Ureter (tissue), 1 donor: ENCODE measurements at regions not wholly inside any gene's neighbourhood (a gene's known extent, or its start where the extent isn't known, plus 50 kb on each side); places are given as distances from the start of the nearest gene placed in this dataset.

ENCODE experiments used
- DNase-seq: peaks from one replicate; pipeline ENCODE4 v3.0.0-alpha.2; 2020; ENCODE audit warnings: low spot score
- donor health status: DM: yes; HTN: yes; CAD: no.

DNA sequence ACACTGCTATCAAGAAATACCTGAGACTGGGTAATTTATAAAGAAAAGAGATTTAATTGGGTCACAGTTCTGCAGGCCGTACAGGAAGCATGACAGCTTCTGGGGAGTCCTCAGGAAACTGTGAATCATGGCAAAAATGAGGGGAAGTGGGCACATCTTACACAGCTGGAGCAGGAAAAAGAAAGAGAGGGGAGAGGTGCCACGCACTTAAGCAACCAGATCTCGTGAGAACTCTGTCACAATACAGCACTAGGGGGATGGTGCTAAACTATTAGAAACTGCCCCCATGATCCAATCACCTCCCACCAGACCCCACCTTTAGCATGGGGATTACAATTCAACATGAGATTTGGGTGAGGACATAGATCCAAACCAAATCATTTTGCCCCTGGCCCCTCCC is 105.5 kb upstream of the CPLX2 start:
- no peak for DNase-seq

DNA sequence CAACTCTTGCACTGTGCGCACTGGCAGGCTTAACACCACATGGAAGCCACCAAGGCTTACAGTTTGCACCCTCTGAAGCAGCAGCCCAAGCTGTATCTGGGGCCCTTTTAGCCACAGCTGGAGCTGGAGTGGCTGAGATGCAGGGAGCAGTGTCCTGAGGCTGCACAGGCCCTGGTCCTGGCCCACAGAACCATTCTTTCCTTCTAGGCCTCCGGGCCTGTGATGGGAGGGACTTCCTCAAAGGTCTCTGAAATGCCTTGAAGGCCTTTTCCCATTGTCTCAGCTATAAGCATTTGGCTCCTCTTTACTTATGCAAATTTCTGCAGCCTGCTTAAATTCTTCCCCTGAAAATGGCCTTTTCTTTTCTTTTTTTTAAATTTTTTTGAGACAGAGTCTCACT is 104.4 kb upstream of the CPLX2 start:
- no peak for DNase-seq

DNA sequence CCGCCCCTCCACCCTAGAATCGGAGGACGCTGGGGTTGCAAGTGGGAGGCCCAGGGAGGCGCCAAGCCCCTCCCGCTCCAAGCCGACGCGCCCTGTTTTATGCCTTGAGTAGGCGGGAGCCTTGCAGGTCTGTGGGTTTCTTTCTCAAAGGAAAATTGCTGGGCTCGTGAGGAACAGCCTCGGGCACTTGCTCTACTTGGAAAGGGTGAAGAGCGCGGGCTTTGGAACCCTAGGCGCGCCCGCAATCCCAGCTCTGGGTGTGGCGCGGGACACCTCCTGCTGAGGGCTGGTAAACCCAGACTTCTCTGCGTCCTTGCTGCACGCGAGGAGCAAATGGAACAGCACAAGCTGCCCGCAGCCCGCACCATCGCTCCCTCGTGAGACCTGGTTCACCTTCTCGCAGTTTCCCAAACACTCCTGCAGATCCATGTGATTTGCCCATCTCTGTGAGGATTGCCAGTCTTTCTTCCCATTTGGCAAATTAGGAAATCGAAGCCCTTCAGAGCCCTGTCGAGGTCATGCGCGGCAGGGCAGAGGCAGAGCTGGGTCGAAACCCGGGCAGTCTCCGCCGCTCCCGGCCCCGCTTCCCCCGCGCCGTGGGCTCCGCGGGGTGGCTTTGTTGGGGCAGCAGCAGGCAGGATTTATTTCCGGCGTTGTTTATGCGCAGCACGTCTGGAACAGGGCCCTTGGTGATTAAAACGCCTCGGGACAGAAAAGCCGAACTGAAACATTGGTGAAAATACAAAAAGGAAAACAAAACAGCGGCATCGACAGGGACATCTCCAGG is 98.4 kb upstream of the CPLX2 start:
- no peak for DNase-seq

DNA sequence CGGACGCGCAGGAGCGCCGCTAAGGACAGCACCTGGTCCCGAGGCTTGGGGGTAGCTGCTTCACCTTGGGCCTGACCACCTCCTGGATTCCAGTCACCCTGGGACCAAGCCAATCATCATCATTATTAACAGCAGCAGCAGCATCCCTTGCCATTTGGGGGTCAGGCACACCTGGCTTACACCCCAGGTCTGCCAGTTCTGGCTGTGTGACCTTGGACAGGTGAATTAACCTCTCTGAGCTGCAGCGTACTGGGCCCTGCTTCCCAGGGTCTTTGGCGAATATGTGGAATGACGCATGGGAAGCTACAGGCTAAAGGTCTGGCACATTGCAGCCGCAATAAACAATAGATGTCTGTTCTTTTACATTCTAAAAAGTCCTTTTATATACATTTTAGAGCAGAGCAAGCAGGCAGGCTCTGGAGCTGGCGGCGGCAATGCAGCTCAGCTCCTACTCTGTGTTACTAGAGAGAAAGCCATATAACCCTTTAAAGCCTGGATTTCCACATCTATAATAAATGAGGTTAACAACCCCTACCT is 97.8 kb upstream of the CPLX2 start:
- no peak for DNase-seq

DNA sequence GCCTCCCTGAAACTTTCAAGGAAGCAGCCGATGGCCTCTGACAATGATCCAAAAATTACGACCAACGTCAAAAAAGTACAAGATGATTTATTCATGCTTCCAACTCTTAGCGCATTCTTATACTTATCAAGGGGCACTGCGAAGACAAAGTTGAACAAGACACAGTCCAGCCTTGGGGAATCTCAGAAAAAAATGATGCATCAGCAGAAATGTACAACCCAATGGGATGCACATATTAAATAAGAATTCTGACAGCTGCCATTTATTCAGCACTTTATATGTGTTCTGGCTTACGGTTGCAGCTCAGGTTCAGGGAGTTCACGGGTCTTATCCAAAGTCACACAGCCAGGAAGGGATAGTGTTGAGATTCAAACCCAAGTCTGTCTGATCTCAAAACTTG is 96.0 kb upstream of the CPLX2 start:
- DNase-seq, result no peak

DNA sequence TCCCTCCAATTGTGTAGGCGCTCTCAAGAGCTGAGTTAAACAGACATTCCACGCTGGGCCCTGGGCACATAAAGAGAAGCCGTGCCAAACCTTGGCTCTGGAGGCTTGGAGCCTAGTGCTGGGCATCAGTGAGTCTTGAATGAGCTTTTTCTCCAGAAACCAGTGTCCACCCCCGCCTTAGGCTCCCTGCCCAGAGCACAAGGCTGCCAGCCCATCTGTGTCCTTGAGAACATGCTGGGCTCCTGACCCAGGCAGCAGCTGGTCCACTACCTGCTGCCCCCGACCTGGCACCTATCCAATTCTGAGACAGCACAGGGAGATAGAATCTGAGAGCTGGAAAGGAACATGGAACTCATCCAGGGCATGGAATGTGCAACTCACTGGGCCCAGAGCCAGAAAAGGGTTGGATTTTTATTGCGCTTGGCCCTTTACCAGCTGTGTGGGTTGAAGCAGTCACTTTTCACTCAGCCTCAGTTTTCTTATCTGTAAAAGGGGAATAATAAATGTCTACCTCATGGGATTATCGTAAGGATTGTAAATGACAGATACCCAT is 92.4 kb upstream of the CPLX2 start:
- no peak for DNase-seq

DNA sequence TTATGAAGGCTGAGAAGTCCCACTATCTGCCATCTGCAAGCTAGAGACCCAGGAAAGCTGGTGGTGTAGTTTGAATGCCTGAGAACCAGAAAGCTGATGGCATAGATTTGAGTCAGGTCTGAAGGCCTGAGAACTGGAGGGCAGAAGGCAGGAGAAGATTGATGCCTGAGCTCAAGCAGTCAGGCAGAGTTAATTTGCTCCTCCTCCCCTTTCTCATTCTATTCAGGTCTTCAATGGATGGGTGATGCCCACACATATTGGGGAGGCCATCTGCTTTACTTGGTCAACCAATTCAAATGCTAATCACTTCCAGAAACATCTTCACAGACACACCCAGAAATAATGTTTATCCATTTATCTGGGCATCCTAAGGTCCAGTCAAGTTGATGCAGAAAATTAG is 87.6 kb upstream of the CPLX2 start:
- no peak for DNase-seq

DNA sequence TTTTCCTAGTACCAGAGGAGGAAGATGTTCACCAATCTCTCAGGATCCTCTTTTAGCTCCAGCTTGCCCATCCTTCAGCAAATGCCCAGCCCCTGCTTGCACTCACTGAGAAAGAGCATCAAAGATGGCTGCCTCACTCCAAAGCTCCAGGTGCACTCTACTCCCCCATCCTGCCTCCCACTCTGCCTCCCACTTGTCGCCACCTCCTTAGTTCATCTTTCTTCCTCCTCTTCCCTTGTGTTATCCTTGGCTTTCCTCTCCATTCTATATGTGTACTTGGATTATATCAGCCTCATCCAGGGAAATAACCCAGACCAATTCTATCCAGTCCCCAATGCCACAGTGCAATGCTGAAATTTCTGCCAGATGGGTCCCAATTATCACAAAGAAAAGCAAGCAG is 87.1 kb upstream of the CPLX2 start:
- DNase-seq, result no peak

DNA sequence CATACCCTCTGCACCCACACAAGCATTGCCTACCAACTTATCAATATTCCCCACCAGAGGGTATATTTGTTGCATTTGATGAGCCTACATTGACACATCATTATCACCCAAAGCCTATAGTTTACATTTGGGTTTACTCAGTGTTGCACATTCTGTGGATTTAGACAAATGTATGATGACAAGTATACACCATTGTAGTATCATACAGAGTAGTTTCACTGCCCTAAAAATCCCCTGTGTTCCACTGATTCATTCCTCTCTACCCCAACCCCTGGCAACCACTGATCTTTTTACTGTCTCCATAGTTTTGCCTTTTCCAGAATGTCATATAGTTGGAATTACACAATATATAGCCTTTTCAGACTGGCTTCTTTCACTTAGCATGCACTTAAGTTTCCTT is 85.7 kb upstream of the CPLX2 start:
- no peak for DNase-seq

DNA sequence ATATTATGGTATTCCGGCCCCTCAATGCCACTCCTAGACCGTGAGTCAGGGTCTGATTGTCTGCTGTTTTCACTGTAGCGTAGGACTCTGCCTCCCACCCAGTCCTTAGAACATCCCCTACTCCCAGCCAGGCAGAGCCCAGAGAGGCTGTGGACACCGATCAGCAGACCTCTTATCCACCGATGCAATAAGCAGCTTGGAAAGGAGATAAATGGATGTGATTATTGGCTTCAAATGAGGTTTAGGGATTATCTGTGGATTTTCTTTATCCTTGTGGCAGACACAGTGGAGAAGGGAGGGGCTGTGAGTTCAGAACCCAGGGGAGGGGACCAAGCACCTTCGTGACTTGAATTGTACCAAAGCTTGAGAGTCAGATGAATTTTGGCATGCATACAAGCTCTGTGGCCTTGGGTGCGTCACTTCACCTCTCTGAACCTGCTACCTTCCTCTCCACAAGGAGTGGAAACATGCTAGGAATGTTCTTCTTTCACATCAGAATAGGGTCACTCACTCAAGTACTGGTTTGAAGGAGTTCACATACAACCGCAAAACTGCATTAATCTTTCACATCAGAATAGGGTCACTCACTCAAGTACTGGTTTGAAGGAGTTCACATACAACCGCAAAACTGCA is 83.1 kb upstream of the CPLX2 start:
- no peak for DNase-seq

DNA sequence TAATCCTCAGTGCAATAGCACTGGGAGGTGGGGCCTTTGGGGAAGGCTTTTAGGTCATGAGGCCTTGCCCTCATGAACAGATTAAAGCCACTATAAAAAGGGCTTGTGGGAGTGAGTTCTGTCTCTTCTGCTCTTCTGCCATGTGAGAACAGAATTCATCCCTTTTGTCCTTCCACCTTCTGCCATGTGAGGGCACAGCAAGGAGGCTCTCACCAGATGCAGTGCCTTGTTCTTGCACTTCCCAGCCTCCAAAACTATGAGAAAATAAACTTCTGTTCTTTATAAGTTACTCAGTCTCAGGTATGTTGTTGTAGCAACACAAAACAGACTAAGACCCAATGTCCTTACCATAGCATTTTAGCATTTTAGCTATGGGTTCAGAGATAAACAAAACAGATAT is 81.7 kb upstream of the CPLX2 start:
- DNase-seq, result no peak

DNA sequence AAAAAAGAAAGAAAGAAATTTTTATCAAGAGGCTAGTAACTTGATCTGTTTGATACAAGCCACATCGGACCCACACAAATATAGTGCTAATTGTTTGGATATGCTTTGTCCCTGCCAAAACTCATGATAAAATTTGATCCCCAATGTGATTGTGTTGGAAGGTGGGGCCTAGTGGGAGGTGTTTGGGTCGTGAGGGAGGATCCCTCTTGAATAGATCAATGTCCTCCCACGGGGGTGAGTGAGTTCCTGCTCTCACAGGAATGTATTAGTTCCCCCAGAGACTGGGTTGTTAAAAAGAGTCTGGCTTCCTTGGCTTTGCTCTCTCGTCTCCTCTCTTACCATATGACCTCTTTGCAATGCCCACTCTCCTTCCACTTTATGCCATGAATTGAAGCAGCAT is 80.6 kb upstream of the CPLX2 start:
- DNase-seq, result no peak

DNA sequence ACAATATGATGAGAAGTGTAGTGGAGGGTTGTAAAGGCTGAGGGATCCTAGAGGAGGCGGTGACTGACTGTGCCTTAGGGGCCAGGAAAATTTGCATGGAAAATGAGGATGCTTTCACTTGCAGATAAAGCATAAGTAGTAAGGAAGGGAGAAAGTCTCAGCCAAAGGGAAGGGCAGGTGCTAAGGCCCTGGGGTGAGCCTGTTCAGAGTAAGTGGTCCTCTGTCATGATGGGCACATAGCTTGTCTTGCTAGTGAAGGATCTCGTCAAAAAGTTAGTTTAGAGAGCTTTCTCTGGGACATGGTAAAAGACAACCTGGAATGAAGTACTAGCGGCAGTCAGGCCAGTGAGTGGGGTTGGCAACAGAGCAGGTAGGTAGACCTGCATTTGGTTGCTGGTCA is 75.4 kb upstream of the CPLX2 start:
- DNase-seq, result no peak

DNA sequence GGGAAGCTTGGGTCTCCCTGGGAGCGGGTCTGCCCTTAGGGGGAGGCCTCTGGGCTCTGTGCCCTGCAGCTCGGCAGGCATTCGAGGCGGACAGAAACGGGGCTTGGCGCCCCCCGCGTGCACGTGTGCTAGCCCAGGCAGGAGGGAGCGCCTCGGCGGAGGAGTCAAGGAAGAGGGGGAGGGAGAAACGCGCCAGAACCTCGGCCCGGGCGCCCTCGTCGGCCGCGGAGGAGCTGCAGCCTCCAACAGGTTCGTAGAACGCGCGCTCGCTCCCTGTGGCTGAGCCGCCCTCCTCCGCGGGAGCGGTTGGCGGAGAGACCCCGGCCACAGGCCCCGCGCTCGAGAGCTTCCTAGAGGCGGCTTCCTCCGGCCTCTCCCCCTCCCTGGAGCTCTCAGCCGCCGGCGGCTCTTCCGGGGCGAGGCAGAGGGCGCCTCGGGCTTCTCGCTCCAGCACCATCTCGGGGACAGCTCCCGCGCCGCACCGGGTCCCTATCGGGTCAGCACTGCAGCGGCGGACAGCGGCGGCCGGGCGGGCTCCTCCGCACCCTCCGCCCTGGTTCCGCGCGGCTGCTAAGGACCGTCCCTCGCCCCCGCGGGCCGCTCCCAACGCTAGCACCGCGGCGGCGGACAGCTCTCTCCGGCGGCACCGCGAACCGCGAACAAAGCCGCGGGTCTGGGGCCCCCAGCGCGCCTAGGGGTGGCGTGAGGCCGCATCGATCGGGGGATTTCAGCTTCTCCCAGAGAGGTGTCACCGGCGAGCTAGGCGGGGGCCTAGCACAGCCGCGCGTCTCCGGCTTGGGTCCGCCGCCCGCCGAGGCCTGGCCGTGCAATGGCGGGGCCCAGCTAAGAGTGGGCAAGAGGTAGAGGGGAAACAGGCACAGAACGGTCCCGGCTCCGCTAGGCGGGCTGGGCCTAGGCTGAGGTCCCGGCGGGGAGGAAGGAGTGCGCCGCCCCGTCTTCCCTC is 74.6 kb upstream of the CPLX2 start:
- DNase-seq, result peak; percentile 82

DNA sequence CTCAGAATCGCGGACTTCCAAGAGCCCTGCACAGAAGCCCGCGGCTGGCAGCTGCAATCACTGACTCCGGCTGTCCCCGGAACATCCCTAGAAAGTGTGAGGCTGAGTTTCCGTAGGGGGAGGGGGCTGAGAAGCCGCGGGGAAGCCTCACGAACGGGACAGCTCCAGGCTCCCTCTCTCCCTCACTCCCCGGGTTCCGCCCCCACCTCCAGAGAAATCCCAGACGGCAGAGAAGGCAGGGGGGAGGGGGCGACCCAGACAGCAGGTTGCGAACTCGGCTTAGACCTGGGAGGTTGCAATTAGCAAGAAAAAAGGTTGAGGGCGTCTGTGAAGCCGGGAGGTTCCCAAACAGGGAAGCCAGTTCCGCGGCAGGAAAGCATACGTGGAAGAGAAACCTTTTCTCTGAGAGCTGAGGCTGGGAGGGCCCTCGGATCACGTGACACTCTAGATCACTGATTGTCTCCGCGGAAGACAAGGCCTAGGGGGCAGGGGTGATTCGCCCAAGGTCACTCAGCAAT is 73.8 kb upstream of the CPLX2 start:
- DNase-seq, result no peak

DNA sequence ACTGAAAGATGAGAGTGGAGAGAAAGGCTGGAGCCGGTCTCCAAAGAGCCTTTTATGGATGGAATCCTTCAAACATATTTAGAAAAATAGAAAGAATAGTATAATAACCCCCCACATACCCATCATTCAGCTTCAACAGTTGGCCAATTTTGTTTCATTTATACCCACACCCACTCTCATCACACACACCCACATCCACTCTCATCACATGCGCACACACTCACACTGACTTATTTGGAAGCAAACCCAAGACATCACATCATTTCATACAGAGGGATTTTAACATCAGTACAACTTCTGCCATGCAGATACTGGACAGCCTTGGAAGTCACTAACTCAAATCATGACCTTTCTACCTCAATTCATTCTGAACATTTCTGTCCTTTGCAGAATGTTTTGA is 72.8 kb upstream of the CPLX2 start:
- DNase-seq, result no peak

DNA sequence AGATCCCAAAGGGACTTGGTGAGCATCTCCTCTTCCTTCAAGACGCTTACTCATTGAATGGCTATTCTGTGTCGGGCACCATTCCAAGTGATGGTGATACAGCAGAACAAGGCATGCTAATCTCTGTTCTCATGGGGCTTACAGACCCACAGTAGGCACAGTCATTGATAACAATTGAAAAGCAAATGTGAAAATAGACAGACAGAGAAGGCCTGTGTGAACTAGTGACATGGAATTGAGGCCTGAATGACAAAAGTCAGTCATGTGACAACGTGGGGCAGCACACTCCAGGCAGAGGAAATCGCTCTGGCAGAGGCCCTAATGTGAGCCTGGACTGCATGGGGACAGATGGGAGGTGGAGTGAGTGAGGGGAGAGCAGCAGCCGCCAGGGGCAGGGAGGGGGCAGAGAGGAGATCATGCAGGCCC is 70.7 kb upstream of the CPLX2 start:
- no peak for DNase-seq

DNA sequence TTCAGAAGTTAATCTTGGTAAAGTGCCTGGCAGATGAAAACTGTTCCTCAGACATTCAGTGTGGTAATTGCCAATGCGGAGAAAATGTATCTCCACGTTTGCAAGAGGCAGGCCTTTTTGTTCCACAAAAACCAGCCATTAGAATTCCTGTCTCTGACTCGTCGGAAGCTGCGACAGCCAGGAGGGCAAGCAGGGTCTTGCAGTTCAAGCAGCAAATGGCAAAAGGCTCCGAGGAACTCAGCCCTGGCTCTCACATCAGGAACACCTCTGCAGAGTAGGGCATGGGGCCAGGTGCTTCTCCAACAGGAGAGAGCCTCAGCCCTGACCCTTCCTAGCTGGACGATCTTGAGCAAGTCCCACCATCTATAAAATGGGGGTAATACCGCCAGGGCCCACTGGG is 69.0 kb upstream of the CPLX2 start:
- no peak for DNase-seq

DNA sequence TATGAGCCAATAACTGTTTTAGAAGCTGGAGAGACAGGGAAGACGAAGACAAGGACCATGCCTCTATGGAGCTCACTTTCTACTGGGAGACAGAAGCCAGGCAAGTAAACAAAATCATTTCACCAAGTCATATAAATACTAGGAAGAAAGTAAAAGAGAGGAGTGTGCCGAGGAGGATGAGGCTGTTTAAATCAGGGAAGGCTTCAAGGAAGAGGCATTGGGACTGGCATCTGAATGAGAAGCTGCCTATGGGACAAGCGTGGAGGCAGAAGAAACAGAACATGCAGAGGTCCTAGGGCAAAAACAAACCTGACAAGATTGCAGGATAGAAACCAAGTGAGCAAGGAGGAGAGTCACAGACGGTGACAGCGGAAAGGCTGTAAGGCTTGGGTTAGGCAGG is 68.1 kb upstream of the CPLX2 start:
- DNase-seq, result no peak

DNA sequence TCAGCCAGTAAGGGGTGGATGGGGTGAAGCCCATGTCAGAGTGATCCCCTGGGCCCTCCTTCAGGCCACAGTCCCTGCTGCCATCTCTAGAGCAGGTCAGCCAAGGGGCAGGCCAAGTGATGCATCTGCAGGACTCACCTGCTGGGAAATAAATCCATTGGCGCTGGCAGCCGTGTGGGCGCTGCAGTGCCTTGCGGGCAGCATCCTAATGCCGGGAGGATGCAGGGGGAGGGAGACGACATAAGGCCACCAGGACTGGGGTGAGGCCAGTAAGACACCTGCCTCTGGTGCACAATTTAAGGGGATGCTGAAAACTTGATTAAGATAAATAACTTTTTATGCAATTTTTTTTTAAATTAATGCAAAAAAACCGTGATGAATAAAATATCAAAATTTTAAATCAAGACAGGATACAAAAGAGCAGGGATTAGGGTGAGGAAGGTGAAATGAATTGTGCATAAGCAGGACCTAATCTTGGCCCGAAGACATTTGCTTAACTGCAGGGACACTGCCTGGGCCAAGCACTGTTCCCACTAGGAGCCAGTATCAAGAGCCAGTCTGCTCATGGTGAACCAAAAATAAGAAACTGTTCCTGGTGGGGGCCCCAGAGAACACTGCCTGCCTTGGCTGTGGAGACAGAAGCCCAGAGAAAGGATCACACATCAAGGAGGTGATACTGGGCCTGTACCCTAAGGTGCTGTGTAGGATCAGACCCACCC is 67.5 kb upstream of the CPLX2 start:
- DNase-seq, result no peak
